Activated naive CD4-positive, alpha-beta T cell treated with anti-CD3 and anti-CD28 coated beads, Interleukin-2, amount 10 ng/mL, durations not matched to agents 7 days and 5 days (primary cell): ENCODE measurements at regions not wholly inside any gene's neighbourhood (a gene's known extent, or its start where the extent isn't known, plus 50 kb on each side); places are given as distances from the start of the nearest gene placed in this dataset.

ENCODE experiments used
- CTCF ChIA-PET: fragments of 350-600 bp; sonication (Branson Sonifier 250); formaldehyde crosslinking; loops from one replicate; lab custom pipeline; 2021; ENCODE audit warnings: antibody characterized with exemption; lab: Charles Lee
- DNase-seq: peaks from one replicate; pipeline ENCODE4 v3.0.0-alpha.2; 2020
- H3K27ac Mint-ChIP-seq: one replicate; pipeline ENCODE4 v1.8.0; 2021; ENCODE audit warnings: mild to moderate bottlenecking, moderate library complexity, mixed read lengths
- H3K27me3 Mint-ChIP-seq: one replicate; pipeline ENCODE4 v1.8.0; 2021; ENCODE audit warnings: mild to moderate bottlenecking, mixed read lengths
- H3K36me3 Mint-ChIP-seq: one replicate; pipeline ENCODE4 v1.8.0; 2021; ENCODE audit warnings: mixed read lengths
- H3K4me1 Mint-ChIP-seq: one replicate; pipeline ENCODE4 v1.8.0; 2021; ENCODE audit warnings: mixed read lengths
- H3K4me3 Mint-ChIP-seq: one replicate; pipeline ENCODE4 v1.8.0; 2021; ENCODE audit warnings: mild to moderate bottlenecking, moderate library complexity, mixed read lengths
- H3K9me3 Mint-ChIP-seq: one replicate; pipeline ENCODE4 v1.8.0; 2021; ENCODE audit warnings: mixed read lengths

DNA sequence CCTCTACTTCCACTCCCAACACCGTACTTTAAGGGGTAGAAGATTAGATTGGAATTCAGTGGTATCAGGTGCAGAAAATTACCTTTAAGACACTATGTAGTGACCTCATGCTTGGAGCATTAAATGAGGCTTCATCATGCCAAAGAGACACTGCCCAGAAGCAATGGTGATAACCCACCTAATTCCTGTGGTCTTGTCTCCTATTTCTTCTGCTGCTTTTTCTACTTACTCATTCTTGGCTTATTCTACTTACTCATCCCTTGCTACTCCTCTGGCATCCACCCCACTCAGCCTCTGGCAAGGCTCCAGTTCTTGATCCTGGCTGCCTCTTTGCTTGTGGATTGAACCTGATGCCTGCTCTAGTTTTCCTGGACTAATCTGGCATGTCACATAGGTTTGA, 62.3 kb upstream of the ADAMTS3 start:
- H3K27me3 Mint-ChIP-seq = no peaks in the 10 kb centered on the region
- no peak for DNase-seq
- CTCF ChIA-PET = no interaction called here

GRCh38 chr4:72629540-72629939, 60.5 kb upstream of the ADAMTS3 start:
- Mint-ChIP-seq H3K27me3 (no peaks in the 10 kb centered on the region), H3K4me3 (no peak overlapping the region), H3K4me1 (no peaks in the 10 kb centered on the region), H3K36me3 (no peaks in the 10 kb centered on the region), H3K9me3 (no peaks in the 10 kb centered on the region), H3K27ac (no peak overlapping the region)
- CTCF ChIA-PET = no interaction called here
- DNase-seq = no peak

More for the DNA sequence above, 62.3 kb upstream of the ADAMTS3 start:
- H3K4me1 Mint-ChIP-seq = no peaks in the 10 kb centered on the region
- no peaks in the 10 kb centered on the region for H3K9me3 Mint-ChIP-seq
- H3K36me3 Mint-ChIP-seq = no peaks in the 10 kb centered on the region
- no peak overlapping the region for H3K4me3 Mint-ChIP-seq
- H3K27ac Mint-ChIP-seq = no peak overlapping the region

DNA sequence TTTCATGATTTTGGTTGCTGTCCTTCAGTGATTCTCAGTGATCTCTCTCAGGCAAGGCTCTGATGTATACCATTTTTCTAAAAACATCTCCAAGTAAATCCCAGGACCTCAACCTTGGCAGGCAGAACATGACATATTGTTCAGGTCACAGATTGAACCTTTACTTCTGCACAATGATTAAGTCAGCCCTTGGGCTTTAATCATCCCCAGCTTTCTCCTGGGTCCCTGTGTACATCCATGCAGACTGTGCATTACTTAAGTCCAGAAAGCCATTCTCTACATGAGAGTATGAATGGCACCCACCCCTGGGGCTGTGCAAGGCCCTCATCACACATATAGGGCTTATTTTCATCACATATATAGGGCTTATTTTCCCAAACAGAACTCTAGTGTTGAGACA, 58.7 kb upstream of the ADAMTS3 start:
- H3K9me3 Mint-ChIP-seq = no peaks in the 10 kb centered on the region
- H3K4me1 Mint-ChIP-seq = no peaks in the 10 kb centered on the region
- H3K27me3 Mint-ChIP-seq = no peaks in the 10 kb centered on the region
- H3K4me3 Mint-ChIP-seq = no peak overlapping the region
- H3K36me3 Mint-ChIP-seq = no peaks in the 10 kb centered on the region
- CTCF ChIA-PET = no interaction called here
- no peak for DNase-seq
- H3K27ac Mint-ChIP-seq = no peak overlapping the region
